ENCODE measurements at regions not wholly inside any gene's neighbourhood (a gene's known extent, or its start where the extent isn't known, plus 50 kb on each side); places are given as distances from the start of the nearest gene placed in this dataset.

DNA sequence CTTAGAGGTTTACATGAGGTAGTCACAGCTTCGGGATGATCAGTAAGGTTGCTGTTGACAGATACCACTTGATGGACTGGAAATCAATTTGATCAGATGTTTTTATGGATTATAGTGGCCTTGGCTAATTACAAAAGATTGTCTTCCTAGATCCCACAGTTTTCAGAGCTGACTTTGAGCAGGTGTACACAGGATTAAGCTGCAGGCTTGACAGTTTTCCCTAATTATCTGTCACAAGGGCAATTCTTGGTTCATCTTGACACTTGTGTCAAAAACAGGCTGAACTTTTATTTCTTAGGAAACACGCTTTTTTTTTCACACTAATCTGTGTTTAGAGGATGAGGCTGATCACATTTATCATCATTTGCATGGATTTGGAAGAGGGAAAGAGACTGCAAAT lies 824.0 kb upstream of the PIK3C3 start:
- TF ChIP-seq POLR2AphosphoS5 (IDR thresholded peaks at IDR 0.05; ENCODE audit: low read depth, low read length) (no peak), TAF1 (IDR thresholded peaks at IDR 0.05; ENCODE audit: borderline replicate concordance, insufficient read depth, low read length) (no peak), SIN3A (IDR thresholded peaks at IDR 0.05; ENCODE audit: borderline replicate concordance, insufficient read depth, low read length) (no peak), FOXP2 (optimal IDR thresholded peaks at IDR 0.05; ENCODE audit: borderline replicate concordance, extremely low read depth, extremely low read length, insufficient read depth) (no peak)
- TF ChIP-seq, protein P1, sequence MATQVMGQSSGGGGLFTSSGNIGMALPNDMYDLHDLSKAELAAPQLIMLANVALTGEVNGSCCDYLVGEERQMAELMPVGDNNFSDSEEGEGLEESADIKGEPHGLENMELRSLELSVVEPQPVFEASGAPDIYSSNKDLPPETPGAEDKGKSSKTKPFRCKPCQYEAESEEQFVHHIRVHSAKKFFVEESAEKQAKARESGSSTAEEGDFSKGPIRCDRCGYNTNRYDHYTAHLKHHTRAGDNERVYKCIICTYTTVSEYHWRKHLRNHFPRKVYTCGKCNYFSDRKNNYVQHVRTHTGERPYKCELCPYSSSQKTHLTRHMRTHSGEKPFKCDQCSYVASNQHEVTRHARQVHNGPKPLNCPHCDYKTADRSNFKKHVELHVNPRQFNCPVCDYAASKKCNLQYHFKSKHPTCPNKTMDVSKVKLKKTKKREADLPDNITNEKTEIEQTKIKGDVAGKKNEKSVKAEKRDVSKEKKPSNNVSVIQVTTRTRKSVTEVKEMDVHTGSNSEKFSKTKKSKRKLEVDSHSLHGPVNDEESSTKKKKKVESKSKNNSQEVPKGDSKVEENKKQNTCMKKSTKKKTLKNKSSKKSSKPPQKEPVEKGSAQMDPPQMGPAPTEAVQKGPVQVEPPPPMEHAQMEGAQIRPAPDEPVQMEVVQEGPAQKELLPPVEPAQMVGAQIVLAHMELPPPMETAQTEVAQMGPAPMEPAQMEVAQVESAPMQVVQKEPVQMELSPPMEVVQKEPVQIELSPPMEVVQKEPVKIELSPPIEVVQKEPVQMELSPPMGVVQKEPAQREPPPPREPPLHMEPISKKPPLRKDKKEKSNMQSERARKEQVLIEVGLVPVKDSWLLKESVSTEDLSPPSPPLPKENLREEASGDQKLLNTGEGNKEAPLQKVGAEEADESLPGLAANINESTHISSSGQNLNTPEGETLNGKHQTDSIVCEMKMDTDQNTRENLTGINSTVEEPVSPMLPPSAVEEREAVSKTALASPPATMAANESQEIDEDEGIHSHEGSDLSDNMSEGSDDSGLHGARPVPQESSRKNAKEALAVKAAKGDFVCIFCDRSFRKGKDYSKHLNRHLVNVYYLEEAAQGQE (IDR thresholded peaks at IDR 0.05; ENCODE audit: insufficient read depth in 1 of 2, low read depth in 2 of 2, low read length in 2 of 2): no peak

Measured in PFSK-1 (cell line).